ENCODE measurements at regions not wholly inside any gene's neighbourhood (a gene's known extent, or its start where the extent isn't known, plus 50 kb on each side); places are given as distances from the start of the nearest gene placed in this dataset.
"Not testable (repeated sequence)": the region's sequence is repeated elsewhere in the genome, so short reads cannot be mapped to it uniquely, and the experiment has no call there.

GRCh38 chr6:62819640-62820039, 391.6 kb upstream of the FKBP1C start:
- no peak for DNase-seq (ENCODE audit: low spot score)

- no peak for DNase-seq (ENCODE audit: low spot score)
Observed at GRCh38 chr6:62808565-62809293, 402.5 kb upstream of the FKBP1C start.

- no peak for DNase-seq (ENCODE audit: low spot score)
Observed at GRCh38 chr6:62805431-62805830, 405.8 kb upstream of the FKBP1C start.

- no peak for DNase-seq (ENCODE audit: low spot score)
Observed at GRCh38 chr6:62803094-62803493, 408.2 kb upstream of the FKBP1C start.

GRCh38 chr6:62797190-62797589, 414.1 kb upstream of the FKBP1C start:
- no peak for DNase-seq (ENCODE audit: low spot score)

GRCh38 chr6:62775427-62776022, 435.7 kb upstream of the FKBP1C start:
- no peak for DNase-seq (ENCODE audit: low spot score)

GRCh38 chr6:62766174-62766573, 445.1 kb upstream of the FKBP1C start:
- DNase-seq (ENCODE audit: low spot score), result not testable (repeated sequence)

- DNase-seq (ENCODE audit: low spot score), result no peak
Observed at GRCh38 chr6:62764841-62765240, 446.4 kb upstream of the FKBP1C start.

GRCh38 chr6:62763125-62763912, 447.9 kb upstream of the FKBP1C start:
- DNase-seq (ENCODE audit: low spot score), result no peak

- no peak for DNase-seq (ENCODE audit: low spot score)
Observed at GRCh38 chr6:62746968-62747367, 460.9 kb upstream of the KHDRBS2 start.

GRCh38 chr6:62746161-62746560, 460.1 kb upstream of the KHDRBS2 start:
- DNase-seq (ENCODE audit: low spot score), result no peak

GRCh38 chr6:62740596-62740995, 454.6 kb upstream of the KHDRBS2 start:
- DNase-seq (ENCODE audit: low spot score), result no peak

- DNase-seq (ENCODE audit: low spot score), result no peak
Observed at GRCh38 chr6:62740171-62740570, 454.1 kb upstream of the KHDRBS2 start.

- DNase-seq (ENCODE audit: low spot score), result no peak
Observed at GRCh38 chr6:62737792-62738191, 451.8 kb upstream of the KHDRBS2 start.

- no peak for DNase-seq (ENCODE audit: low spot score)
Observed at GRCh38 chr6:62721408-62721807, 435.4 kb upstream of the KHDRBS2 start.

GRCh38 chr6:62716719-62717118, 430.7 kb upstream of the KHDRBS2 start:
- DNase-seq (ENCODE audit: low spot score), result no peak

- DNase-seq (ENCODE audit: low spot score), result no peak
Observed at GRCh38 chr6:62714112-62714511, 428.1 kb upstream of the KHDRBS2 start.

GRCh38 chr6:62711750-62712149, 425.7 kb upstream of the KHDRBS2 start:
- DNase-seq (ENCODE audit: low spot score), result no peak

- no peak for DNase-seq (ENCODE audit: low spot score)
Observed at GRCh38 chr6:62707914-62708313, 421.9 kb upstream of the KHDRBS2 start.

- no peak for DNase-seq (ENCODE audit: low spot score)
Observed at GRCh38 chr6:62707156-62707555, 421.1 kb upstream of the KHDRBS2 start.

GRCh38 chr6:62683063-62683462, 397.0 kb upstream of the KHDRBS2 start:
- DNase-seq (ENCODE audit: low spot score), result no peak

- DNase-seq (ENCODE audit: low spot score), result no peak
Observed at GRCh38 chr6:62681108-62681507, 395.1 kb upstream of the KHDRBS2 start.

GRCh38 chr6:62672989-62673388, 387.0 kb upstream of the KHDRBS2 start:
- no peak for DNase-seq (ENCODE audit: low spot score)

Measured in AG20443 (cell line).